ENCODE measurements at regions not wholly inside any gene's neighbourhood (a gene's known extent, or its start where the extent isn't known, plus 50 kb on each side); places are given as distances from the start of the nearest gene placed in this dataset.

DNA sequence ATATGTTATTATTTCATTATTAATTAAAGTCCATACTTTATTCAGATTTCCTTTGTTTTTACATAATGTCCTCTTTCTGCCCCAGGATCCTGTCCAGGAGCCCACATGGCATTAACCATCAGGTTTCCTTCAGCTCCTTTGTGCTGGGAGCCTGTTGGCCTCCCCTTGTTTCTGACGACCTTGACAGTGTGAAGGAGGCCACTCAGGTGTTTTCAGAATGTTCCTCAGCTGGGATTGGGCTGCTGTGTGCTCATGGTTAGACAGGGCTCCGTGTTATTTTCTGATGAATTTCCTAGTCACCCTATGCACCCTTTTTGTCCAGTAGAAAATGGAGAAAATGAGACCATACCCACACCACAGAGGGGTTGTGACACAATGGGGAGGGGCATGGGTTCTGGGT, 281.0 kb upstream of the FOXF1 start:
- Histone ChIP-seq H3K27ac (ENCODE audit: low read depth in 1 of 2, low read length in 2 of 2) (no peak overlapping the region), H3K4me3 (replicated peaks in 1 of 3; ENCODE audit: low read depth in 2 of 3, low read length in 3 of 3) (no peak overlapping the region), H3K27me3 (ENCODE audit: control insufficient read depth in 2 of 2, insufficient read depth in 2 of 2, low read length in 2 of 2) (no peaks in the 10 kb centered on the region), H3K4me1 (ENCODE audit: control insufficient read depth in 1 of 2, insufficient read depth in 2 of 2, low read length in 2 of 2) (no peaks in the 10 kb centered on the region), H4K20me1 (ENCODE audit: insufficient read depth, low read length) (no peaks in the 10 kb centered on the region), H3K36me3 (replicated peaks in 1 of 2; ENCODE audit: control insufficient read depth in 1 of 2, insufficient read depth in 2 of 2, low read length in 2 of 2) (no peaks in the 10 kb centered on the region), H3K79me2 (ENCODE audit: insufficient read depth, low read length) (no peaks in the 10 kb centered on the region), H3K9ac (ENCODE audit: insufficient read depth, low read length, poor library complexity, severe bottlenecking) (no peak overlapping the region), H3K9me3 (replicated peaks in 1 of 2; ENCODE audit: control insufficient read depth in 1 of 2, insufficient read depth in 1 of 2, low read length in 2 of 2) (no peaks in the 10 kb centered on the region), H3K4me2 (replicated peaks; ENCODE audit: extremely low read depth, low read length, poor library complexity, severe bottlenecking) (no peak overlapping the region), H2AFZ (ENCODE audit: insufficient read depth, low read depth, low read length, poor library complexity, severe bottlenecking) (no peak overlapping the region)
- H3K4me3 Mint-ChIP-seq = no peak overlapping the region
- TF ChIP-seq, protein P1, sequence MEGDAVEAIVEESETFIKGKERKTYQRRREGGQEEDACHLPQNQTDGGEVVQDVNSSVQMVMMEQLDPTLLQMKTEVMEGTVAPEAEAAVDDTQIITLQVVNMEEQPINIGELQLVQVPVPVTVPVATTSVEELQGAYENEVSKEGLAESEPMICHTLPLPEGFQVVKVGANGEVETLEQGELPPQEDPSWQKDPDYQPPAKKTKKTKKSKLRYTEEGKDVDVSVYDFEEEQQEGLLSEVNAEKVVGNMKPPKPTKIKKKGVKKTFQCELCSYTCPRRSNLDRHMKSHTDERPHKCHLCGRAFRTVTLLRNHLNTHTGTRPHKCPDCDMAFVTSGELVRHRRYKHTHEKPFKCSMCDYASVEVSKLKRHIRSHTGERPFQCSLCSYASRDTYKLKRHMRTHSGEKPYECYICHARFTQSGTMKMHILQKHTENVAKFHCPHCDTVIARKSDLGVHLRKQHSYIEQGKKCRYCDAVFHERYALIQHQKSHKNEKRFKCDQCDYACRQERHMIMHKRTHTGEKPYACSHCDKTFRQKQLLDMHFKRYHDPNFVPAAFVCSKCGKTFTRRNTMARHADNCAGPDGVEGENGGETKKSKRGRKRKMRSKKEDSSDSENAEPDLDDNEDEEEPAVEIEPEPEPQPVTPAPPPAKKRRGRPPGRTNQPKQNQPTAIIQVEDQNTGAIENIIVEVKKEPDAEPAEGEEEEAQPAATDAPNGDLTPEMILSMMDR (IDR thresholded peaks at IDR 0.05) = no peak
- intact Hi-C loops (cut with micrococcal nuclease) = no loop called here
- no peak overlapping the region for H3K27ac Mint-ChIP-seq
- DNase-seq = no peak
- H3K36me3 Mint-ChIP-seq = no peaks in the 10 kb centered on the region
- WGBS (ENCODE audit: insufficient coverage) = no CpG with 5 or more reads among the region's 2 CpGs
- peaks cover 6 to 16% (median 7%) of the 10 kb centered on the region in 3 donors for H3K27me3 Mint-ChIP-seq (ENCODE audit: low read depth in 3 of 3)
- peaks cover 0 to 9% (median 4%) of the 10 kb centered on the region in 7 donors for H3K9me3 Mint-ChIP-seq
- no peaks in the 10 kb centered on the region for H3K4me1 Mint-ChIP-seq

DNA sequence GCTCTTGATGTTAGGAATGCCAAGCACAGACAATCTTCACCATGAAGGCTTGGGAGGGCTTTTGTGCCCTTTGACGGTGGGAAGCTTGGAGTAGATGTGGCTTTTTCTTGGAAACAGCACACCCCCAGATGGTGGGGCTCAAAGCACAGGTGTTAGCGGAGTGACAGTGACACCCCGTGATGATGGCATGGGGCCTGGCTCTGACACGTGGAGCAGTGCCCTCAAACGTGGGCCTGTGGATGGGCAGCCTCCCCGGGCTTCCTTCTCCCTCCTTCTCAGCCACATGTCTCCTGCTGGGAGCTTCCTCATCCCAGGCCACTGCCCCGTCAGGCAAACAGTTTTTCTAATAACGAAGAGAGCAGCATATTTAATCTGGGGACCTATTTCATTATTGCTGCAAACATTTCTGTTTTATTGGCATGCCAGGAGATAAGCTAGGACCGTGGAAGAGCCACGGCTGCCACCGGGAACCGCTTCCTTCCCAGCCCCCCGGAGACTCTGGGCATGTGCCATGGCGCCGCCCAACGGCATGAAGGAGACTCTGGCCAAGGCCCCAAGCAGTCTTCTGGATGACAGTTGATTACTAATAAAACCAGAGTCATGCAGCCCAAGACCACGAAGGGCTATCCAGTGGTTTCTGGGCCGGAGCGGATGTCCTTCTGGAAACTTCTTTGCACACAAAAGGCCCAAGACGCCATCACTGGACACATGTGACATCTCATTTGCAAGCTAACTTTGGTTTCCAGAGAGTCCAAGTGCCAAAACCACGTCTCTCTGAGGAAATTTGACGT, 280.3 kb upstream of the FOXF1 start:
- Histone ChIP-seq H3K27ac (ENCODE audit: low read depth in 1 of 2, low read length in 2 of 2) (no peak overlapping the region), H4K20me1 (ENCODE audit: insufficient read depth, low read length) (no peaks in the 10 kb centered on the region), H3K79me2 (ENCODE audit: insufficient read depth, low read length) (no peaks in the 10 kb centered on the region), H2AFZ (ENCODE audit: insufficient read depth, low read depth, low read length, poor library complexity, severe bottlenecking) (no peak overlapping the region), H3K9ac (ENCODE audit: insufficient read depth, low read length, poor library complexity, severe bottlenecking) (no peak overlapping the region), H3K9me3 (replicated peaks in 1 of 2; ENCODE audit: control insufficient read depth in 1 of 2, insufficient read depth in 1 of 2, low read length in 2 of 2) (no peaks in the 10 kb centered on the region), H3K4me2 (replicated peaks; ENCODE audit: extremely low read depth, low read length, poor library complexity, severe bottlenecking) (no peak overlapping the region), H3K27me3 (ENCODE audit: control insufficient read depth in 2 of 2, insufficient read depth in 2 of 2, low read length in 2 of 2) (no peaks in the 10 kb centered on the region), H3K36me3 (replicated peaks in 1 of 2; ENCODE audit: control insufficient read depth in 1 of 2, insufficient read depth in 2 of 2, low read length in 2 of 2) (no peaks in the 10 kb centered on the region), H3K4me1 (ENCODE audit: control insufficient read depth in 1 of 2, insufficient read depth in 2 of 2, low read length in 2 of 2) (no peaks in the 10 kb centered on the region), H3K4me3 (replicated peaks in 1 of 3; ENCODE audit: low read depth in 2 of 3, low read length in 3 of 3) (no peak overlapping the region)
- H3K9me3 Mint-ChIP-seq = peaks cover 0 to 9% (median 4%) of the 10 kb centered on the region in 7 donors
- DNase-seq = no peak
- TF ChIP-seq, protein P1 (IDR thresholded peaks at IDR 0.05) = no peak
- no peaks in the 10 kb centered on the region for H3K4me1 Mint-ChIP-seq
- H3K27me3 Mint-ChIP-seq (ENCODE audit: low read depth in 3 of 3) = peaks cover 6 to 16% (median 7%) of the 10 kb centered on the region in 3 donors
- no peaks in the 10 kb centered on the region for H3K36me3 Mint-ChIP-seq
- H3K4me3 Mint-ChIP-seq = no peak overlapping the region
- intact Hi-C loops (cut with micrococcal nuclease) = no loop called here
- H3K27ac Mint-ChIP-seq = peak overlapping the region in 1 of 7 donors; percentile 38
- WGBS (ENCODE audit: insufficient coverage) = 90% methylated on average over 17 of the region's 22 CpGs
